GM21737 (cell line): ENCODE measurements at regions not wholly inside any gene's neighbourhood (a gene's known extent, or its start where the extent isn't known, plus 50 kb on each side); places are given as distances from the start of the nearest gene placed in this dataset.

Experiments
- ATAC-seq: cut with Tn5 transposase; IDR thresholded peaks from one replicate; pipeline ENCODE4 v1.9.1; 2021; ENCODE audit warnings: mild to moderate bottlenecking, moderate library complexity; ENCODE audit not compliant: unreplicated experiment

- ATAC-seq = no peak
Measured at GRCh38 chr10:78933828-78934531, 134.8 kb upstream of the ZMIZ1 start.

GRCh38 chr10:78934532-78934898 lies 134.3 kb upstream of the ZMIZ1 start:
- no peak for ATAC-seq

GRCh38 chr10:78934994-78935602 lies 133.7 kb upstream of the ZMIZ1 start:
- no peak for ATAC-seq

GRCh38 chr10:78935697-78936407 lies 132.9 kb upstream of the ZMIZ1 start:
- ATAC-seq = no peak

- no peak for ATAC-seq
Measured at GRCh38 chr10:78936412-78937342, 132.1 kb upstream of the ZMIZ1 start.

- no peak for ATAC-seq
Measured at GRCh38 chr10:78937393-78937792, 131.4 kb upstream of the ZMIZ1 start.

GRCh38 chr10:78937800-78938694 lies 130.7 kb upstream of the ZMIZ1 start:
- ATAC-seq = no peak

- no peak for ATAC-seq
Measured at GRCh38 chr10:78938695-78939672, 129.8 kb upstream of the ZMIZ1 start.

GRCh38 chr10:78942091-78942501 lies 126.7 kb upstream of the ZMIZ1 start:
- no peak for ATAC-seq

GRCh38 chr10:78944723-78945312 lies 123.9 kb upstream of the ZMIZ1 start:
- no peak for ATAC-seq

- no peak for ATAC-seq
Measured at GRCh38 chr10:78945838-78946237, 122.9 kb upstream of the ZMIZ1 start.

- ATAC-seq = no peak
Measured at GRCh38 chr10:78947226-78947625, 121.5 kb upstream of the ZMIZ1 start.

GRCh38 chr10:78947733-78948132 lies 121.0 kb upstream of the ZMIZ1 start:
- ATAC-seq = no peak

- no peak for ATAC-seq
Measured at GRCh38 chr10:78948621-78949030, 120.1 kb upstream of the ZMIZ1 start.

GRCh38 chr10:78950656-78951587 lies 117.8 kb upstream of the ZMIZ1 start:
- no peak for ATAC-seq

GRCh38 chr10:78952030-78952429 lies 116.7 kb upstream of the ZMIZ1 start:
- ATAC-seq = no peak

GRCh38 chr10:78952686-78953085 lies 116.1 kb upstream of the ZMIZ1 start:
- ATAC-seq = no peak
